HG02973 (cell line): ENCODE measurements at regions not wholly inside any gene's neighbourhood (a gene's known extent, or its start where the extent isn't known, plus 50 kb on each side); places are given as distances from the start of the nearest gene placed in this dataset.

ENCODE experiments used
- ATAC-seq: cut with Tn5 transposase; IDR thresholded peaks from one replicate; pipeline ENCODE4 v1.9.1; 2021; ENCODE audit warnings: moderate library complexity; ENCODE audit not compliant: unreplicated experiment

- ATAC-seq, result no peak
These were observed 185.3 kb downstream of the PCSK1 start for GRCh38 chr5:96247708-96248107.

GRCh38 chr5:96247097-96247701 lies 185.8 kb downstream of the PCSK1 start:
- no peak for ATAC-seq

- no peak for ATAC-seq
These were observed 187.6 kb downstream of the PCSK1 start for GRCh38 chr5:96245140-96246091.

- ATAC-seq, result no peak
These were observed 188.4 kb downstream of the PCSK1 start for GRCh38 chr5:96244696-96245095.

- ATAC-seq, result no peak
These were observed 189.2 kb downstream of the PCSK1 start for GRCh38 chr5:96243862-96244261.

GRCh38 chr5:96243203-96243602 lies 189.8 kb downstream of the PCSK1 start:
- no peak for ATAC-seq

GRCh38 chr5:96242571-96242970 lies 190.5 kb downstream of the PCSK1 start:
- ATAC-seq, result no peak

- ATAC-seq, result no peak
These were observed 196.2 kb downstream of the PCSK1 start for GRCh38 chr5:96236831-96237230.

GRCh38 chr5:96236051-96236450 lies 197.0 kb downstream of the PCSK1 start:
- no peak for ATAC-seq

- ATAC-seq, result no peak
These were observed 197.8 kb downstream of the PCSK1 start for GRCh38 chr5:96235008-96235910.

- no peak for ATAC-seq
These were observed 200.4 kb downstream of the PCSK1 start for GRCh38 chr5:96232602-96233001.

GRCh38 chr5:96229188-96229587 lies 203.9 kb downstream of the PCSK1 start:
- ATAC-seq, result no peak

GRCh38 chr5:96228408-96228807 lies 204.6 kb downstream of the PCSK1 start:
- no peak for ATAC-seq

- no peak for ATAC-seq
These were observed 205.1 kb downstream of the PCSK1 start for GRCh38 chr5:96227957-96228356.

- no peak for ATAC-seq
These were observed 206.0 kb downstream of the PCSK1 start for GRCh38 chr5:96226941-96227552.

- ATAC-seq, result no peak
These were observed 210.9 kb downstream of the PCSK1 start for GRCh38 chr5:96222129-96222528.

GRCh38 chr5:96220610-96221390 lies 212.2 kb downstream of the PCSK1 start:
- ATAC-seq, result peak; percentile 82

GRCh38 chr5:96219580-96220281 lies 213.3 kb downstream of the PCSK1 start:
- no peak for ATAC-seq

GRCh38 chr5:96218653-96219052 lies 214.4 kb downstream of the PCSK1 start:
- no peak for ATAC-seq
